HG03097 (cell line): ENCODE measurements at regions not wholly inside any gene's neighbourhood (a gene's known extent, or its start where the extent isn't known, plus 50 kb on each side); places are given as distances from the start of the nearest gene placed in this dataset.

Experiments used
- ATAC-seq: cut with Tn5 transposase; IDR thresholded peaks from one replicate; pipeline ENCODE4 v1.9.1; 2021; ENCODE audit not compliant: unreplicated experiment, low FRiP score

DNA sequence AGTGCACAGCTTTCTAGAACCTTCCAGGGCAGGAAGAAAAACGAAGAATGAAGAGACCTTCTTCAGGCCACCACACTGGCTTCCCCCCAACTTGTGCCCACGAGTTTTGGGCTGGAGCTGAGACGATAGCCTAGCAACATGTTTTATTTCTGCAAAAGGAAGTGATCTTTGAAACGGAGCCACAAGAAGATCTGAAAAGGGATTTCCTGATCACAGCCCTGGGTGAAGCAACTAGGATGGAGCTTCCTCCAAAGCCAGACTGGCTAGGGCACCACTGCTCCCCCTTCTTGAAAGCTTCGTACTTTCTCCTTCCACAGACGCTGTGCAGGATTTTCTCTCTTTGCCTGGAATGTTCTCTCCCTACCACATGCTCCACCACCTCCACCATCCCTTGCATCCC, 418.3 kb downstream of the MED13L start:
- ATAC-seq, result no peak

DNA sequence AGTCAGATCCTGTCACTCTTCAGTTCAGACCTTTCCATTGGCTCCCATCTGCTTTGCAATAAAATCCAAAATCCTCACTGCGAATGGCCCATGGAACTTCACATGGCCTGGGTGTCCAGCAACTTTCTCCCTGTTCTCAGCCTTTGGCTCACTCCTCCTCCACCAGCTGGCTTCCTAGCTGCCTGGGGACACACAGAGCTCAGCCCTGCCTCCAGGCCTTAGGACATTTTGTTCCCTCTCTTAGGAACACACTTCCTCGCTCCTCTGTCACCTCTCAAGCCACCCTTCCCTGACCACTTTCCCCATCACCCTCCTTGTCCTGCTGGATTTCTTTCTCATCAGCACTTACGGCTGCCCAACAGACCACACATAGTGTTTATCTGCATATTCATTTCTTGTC, 419.6 kb downstream of the MED13L start:
- no peak for ATAC-seq

DNA sequence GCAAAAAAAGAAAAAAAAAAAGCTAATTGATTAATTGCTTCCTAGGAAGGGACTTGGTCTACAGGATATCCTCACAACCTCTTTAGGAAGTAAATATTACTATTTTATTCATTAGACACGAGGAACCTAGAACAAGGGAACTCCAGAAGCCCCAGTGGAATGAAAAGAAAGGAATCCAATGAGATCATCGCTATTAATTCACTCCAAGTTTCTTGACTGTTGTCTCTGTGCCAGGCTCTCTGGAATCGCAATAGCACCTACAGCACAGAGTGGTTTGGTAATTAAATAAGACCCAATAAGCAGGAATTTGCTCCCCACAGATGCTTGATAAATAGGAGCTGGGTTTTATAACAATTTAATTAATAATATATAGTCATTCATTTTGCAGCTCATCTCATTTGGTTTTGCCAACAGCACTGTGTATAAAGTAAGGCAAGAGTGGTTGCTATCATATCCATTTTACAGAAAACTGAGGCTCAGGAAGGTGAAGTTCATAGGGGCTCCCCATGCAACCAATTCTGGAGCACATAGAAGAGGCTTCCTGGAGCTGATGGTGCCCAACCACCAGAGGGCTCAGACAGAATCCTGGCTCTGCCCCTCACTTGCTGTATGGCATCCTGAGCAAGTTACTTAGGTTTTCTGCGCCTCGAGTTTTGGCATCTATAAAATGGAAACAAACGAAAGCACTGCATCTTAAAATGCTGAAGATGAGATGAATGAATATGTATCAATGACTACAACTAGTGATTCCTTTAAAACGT, 420.2 kb downstream of the MED13L start:
- ATAC-seq, result no peak

DNA sequence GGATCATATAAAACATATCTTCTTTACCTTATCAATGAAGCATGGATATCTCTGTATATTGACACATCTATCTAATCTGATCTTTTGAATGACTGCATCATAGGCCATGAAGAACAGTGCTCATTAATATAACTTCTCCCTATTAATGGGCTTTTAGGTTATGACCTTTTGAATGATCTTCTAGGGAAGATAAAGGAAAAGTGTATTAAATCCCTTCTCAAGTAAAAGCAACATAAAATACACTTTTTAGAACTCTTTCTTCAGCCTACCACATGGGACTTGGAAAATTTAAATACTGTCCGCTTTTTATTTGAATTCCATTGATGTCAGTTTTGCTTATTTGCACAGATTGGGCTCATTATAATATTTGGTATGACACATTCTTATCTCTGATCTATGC, 425.4 kb downstream of the MED13L start:
- ATAC-seq, result no peak

DNA sequence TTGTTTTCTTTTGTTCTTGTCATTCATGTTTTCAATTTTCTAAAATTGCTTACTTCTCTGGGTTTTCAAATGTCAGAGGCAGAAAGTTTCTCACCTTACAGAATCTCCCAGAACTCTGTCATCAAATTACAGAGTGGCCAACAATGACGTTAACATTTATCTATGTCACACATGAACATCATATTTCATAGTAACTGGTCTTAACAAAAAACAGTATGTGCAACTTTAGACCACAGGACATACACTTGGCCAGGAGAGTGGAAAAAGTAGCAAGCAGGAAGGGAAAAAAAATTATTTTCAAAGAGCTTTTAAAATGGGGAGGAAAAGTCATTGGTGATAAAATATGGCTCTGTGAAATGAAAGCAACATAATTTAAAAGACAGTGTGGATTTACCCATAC, 426.5 kb downstream of the MED13L start:
- no peak for ATAC-seq

DNA sequence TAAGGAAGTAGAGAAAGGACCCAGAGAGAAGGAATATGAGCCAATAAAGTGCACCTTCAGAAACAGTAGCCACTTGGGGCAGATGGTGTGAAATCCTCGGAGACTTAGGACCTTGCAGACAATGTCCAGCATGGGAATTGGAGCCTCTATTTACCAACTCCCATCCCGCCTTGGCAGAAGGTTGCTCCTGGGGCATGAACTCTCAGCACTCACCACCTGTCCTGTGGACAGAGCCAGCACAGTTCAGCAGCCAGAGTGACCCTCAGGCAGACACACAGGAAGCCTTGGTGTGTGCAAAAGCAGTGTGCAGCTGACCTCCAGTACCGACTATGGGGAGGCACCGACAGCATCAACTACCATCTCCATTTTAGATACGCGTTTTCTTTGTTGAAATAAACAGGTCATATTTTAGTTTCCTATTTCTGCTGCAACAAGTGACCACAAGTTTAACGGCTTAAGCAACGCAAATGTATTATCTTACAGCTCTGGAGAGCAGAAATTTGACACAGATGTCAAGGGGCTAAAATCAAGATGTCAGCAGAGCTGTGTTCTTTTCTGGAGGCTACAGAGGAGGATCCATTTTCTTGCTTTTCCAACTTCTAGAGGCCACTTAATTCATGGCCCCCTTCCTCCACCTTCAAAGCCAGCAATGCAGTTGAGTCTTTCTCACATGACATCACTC, 428.1 kb downstream of the MED13L start:
- no peak for ATAC-seq

DNA sequence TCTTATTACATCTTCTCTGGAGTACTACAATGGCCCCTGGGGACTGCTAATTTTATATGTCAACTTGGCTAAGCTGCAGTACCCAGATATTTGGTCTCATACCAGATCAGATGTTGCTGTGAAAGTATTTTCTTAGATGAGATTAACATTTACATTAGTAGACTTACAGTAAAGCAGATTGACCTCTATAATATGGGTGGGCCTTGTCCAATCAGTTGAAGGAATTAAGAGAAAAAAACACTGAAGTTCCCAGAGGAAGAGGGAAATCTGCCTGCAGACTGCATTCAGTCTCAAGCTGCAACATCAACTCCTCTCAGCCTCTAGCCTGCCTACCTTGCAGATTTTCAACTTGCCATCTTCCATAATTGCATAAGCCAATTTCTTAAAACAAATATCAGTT, 430.1 kb downstream of the MED13L start:
- ATAC-seq, result no peak

DNA sequence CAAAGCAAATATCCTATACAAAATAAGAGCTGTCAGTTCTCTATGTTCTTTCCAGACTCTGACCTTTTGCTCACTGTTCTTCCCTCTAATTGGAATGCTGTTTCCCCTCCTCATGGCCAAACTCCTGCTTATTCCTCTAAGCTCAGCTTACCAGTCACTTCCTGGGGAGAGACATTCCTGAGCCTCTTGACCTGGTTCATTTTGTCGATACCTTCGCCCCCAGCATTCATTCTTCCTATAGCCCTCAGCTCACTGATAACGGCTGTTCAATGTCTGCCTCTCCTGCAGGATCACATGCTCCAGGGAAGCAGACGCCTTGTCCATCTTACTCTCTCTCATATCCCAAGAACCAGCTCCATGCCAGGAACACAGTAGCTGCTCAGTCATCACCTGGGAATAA, 431.0 kb downstream of the MED13L start:
- no peak for ATAC-seq

DNA sequence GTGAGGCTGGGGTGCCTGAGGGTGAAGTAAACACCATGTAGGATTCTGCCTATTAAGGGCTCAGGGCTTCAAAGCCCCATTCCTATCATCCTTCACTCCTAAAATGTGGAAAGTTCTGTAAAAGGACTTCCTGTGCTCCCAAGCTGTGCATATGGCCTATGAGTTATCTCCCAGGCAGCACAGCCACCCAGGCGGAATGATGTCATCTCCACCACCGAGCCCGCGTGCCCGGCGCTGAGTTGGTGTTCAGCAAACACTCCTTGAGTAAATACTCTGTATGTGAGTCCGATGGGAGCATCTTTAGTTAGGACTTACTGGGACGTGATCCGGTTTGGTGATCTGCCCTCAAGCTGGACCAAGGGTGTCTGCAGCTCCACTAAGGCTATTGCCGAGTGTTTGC, 437.3 kb downstream of the MED13L start:
- ATAC-seq, result no peak

DNA sequence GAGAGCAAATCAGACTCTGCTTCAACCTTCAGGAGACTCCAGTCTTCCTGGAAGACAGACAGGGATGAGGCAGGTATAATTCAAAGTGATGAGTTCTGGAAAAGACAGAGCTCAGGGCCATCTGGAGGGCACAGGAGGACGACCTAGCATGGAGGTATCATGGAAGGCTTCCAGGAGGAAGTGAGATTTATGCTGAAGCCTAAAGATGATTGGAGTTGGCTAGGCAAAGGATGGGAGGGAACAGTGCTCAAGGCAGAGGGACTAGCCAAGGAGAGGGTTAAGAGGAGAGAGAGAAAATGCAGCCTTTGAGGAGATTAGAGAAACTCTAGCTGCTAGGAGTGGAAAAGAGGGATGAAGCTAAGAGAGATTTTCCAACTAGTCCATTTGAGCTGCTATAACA, 438.5 kb downstream of the MED13L start:
- no peak for ATAC-seq

DNA sequence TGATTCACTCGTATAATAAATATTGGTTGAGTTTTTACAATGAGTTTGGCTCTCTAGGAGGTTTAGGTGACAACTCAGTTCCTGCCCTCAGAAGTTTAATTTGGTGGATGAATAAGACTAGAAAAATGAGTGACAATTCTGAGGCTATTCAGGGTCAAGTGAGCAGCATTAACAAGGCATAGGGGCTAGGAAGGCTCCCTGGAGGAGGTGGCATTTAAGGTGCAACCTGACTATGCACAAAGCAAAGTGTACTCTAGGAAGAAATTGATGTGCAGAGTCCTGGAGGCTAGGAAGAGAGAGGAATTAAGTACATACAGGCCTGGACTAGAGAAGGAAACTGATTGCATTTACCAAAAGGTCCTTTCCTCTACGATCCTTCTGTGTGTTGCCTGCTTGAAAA, 440.3 kb downstream of the MED13L start:
- no peak for ATAC-seq

DNA sequence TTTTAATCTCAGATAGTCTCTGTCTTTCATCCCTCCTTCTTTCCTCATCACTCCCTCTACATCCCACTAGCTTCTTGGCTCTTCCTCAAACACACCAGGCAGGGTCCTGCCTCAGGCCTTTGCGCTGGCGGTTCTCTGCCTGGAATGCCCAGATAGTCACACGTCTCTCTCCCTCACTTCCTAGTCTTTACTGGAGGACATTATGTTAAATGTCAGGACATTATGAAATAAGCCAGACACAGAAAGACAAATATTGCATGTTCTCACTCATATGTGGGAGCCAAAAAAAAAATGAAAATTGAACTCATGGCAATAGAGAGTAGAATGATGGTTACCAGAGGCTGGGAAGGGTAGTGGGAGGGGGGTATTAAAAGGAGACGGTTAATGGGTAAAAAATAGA, 442.0 kb downstream of the MED13L start:
- no peak for ATAC-seq

DNA sequence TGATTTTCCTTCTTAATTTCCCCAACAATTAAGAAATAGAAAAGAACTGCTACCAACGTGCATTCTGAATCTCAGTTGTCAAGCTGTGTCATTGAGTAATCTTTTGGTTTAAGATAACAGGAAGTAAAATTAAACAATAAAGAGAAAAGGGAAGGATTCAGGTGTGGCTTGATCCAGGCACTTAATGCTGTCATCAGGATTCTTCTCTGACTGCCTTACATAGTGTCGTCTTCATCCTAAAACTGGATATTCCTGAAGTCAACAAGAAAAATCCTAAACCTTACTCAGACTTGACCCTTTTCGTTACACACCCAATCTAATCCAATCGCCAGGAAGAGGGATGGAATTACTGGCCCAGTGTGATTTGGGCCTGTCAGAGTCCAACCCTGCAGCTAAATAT, 443.8 kb downstream of the MED13L start:
- ATAC-seq, result no peak

DNA sequence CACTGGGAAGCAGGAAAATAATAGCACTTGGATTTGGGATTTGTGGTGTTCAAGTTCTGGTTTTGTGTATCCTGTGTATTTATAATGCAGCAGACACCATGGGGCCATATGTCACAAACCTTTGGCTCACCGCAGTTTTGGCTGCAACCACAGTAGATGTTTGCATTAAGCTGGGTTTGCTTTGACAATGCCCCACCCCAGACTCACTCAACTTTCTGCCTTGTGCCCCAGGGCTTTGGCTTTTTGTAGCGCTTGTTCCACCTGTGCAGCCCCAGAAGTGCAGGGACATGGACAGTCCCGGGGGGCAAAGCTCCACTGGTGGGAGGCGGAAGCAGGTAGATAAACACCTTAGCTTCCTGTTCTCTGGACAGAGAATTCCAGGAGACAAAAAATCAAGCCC, 446.9 kb downstream of the MED13L start:
- no peak for ATAC-seq

DNA sequence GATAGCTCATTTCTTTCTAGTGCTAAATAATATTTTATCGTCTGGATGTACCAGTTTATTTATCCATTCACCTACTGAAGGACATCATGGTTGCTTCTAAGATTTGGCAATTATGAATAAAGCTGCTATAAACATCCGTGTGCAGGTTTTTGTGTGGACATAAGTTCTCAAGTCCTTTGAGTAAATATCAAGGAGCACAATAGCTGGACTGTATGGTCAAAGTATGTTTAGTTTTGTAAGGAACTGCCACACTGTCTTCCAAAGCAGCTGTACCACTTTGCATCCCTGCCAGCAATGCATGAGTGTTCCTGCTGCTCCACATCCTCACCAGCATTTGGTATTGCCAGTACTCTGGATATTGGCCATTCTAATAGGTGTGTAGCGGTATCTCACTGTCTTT, 447.4 kb downstream of the MED13L start:
- no peak for ATAC-seq

DNA sequence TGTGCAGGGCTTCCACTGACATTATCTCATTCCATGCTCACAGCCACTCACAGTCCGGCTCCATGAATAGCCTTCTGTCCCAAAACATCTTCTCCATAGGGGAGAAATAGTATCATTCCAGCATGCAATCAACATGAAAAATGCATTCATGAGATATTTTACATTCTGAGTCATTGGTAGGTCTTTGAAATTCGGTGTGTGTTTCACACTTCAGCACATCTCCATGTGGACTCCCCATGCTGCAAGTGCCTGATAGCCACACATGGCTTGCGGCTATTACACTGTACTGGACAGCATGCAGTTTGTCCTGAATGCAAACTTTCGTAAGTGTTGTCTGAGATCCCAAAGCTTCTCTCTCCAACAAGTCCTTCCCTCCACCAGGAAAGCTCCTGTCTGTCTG, 449.3 kb downstream of the MED13L start:
- ATAC-seq, result no peak

DNA sequence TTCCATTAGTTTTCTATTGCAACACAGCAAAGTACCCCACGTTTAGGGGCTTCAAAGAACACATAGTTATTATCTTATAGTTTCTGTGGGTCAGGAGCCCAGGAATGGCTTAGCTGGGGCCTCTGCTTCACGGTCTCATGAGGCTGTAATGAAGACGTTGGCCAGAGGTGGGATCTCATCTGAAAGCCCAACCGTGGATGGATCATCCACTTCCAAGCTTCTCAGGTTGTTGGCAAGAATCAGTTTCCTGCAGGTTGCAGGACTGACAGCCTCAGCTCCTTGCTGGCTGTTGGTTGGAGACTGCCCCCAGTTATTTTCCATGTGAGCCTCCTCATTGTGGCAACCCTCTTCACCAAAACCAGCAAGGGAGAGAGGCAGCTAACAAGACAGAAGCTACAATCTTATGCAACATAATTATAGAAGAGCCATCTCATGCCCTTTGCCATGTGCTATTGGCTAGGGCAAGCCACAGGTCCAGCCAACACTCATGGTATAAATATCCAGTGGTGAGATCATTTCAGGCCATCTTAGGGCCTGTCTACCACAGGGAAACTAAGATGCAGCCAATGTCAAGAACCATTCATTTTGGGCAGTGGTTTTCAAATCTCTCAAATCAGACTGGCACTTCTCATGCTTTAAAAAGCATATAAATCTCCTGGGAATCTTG, 452.4 kb downstream of the MED13L start:
- ATAC-seq, result no peak

DNA sequence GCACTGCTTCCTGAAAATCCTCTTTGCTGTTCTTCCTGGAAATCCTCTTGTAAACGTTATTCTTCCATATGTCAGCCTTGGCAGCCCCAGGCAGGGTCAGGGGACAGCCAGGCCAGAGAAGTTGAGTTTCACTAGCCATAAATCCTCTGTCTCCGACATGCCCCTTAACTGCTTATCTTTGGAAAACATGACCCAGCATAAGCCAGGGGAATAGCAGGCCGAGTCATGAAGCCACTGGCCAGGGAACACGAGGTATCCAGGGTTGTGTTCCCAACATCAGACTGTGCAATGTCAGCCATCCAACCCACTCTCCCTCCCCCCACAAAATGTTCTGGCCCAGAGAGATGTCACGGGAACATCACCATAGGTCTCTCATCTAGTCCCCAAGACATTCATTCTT, 453.9 kb downstream of the MED13L start:
- ATAC-seq, result no peak

DNA sequence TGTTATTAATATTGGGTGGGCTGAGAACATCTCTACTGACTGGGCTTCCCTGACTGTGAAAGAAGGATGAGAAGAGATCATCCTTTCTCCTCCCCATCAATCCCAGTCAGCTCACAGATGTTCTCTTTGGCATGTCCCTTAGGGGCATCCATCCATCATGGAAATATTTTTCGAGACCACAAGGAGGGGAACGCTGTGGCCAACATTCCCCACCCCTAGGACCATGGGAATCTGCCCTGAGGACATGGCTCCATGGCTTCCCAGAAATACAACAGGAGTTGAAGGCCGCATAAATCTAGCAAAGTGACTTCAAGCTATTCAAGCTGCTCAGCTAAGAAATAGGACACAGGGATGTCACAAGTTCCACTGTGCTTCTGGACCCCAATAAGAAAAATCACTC, 456.8 kb downstream of the MED13L start:
- ATAC-seq, result no peak

DNA sequence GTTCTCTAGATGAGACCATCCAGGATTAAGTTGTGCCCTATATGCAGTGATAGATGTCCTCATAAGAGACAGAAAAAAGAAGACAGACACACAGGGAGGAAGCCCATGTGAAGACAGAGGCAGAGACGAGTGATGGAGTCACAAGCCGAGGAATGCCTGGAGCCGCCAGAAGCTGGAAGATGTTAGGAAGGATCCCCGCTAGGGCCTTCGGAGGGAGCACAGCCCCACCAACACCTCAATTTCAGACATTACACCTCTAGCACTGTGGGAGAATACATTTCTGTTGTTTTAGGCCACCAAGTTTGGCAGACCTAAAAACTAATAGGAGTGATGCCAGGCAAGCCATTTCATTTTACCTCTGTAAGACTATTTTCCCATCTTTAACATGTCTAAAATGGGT, 458.5 kb downstream of the MED13L start:
- ATAC-seq, result no peak

DNA sequence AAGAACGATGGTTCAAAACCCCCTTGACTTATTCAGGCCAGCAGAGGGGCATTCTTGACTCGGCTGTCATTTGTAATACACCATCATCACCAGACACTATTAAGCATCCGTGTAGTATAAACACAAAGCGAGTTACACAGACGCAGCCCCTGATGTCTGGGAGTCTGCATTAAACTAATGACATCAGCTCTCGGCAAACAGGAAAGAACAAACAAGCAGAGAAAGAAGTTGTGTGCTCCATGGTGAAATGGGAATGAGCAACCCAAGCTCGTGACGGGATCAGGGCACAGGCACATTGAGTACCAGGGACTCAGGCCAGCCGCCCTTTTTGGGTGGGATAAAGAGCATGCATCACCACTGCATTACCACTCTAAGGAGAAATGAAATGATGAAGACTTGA, 460.1 kb downstream of the MED13L start:
- ATAC-seq, result no peak

DNA sequence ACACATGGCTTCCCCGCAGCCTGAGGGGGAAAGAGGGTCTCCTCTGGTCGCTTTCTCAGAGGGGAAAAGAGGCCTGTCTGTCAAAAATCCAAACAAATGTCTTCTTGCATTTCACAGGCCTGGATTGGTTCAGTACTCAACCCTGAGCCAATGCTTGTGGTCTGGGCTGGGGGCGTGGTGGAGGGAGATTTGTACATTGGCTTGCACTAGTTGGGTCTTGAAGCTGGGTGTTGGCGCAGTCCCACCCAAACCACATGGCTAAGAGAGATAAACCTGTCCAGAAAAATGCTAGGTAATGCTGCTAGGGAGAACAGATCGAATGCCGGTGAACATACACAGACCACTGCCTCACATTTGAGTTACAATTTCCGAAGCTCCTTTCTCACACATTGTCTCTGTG, 461.6 kb downstream of the MED13L start:
- ATAC-seq, result no peak
